Prostate gland (tissue), 2 donors: ENCODE measurements at regions not wholly inside any gene's neighbourhood (a gene's known extent, or its start where the extent isn't known, plus 50 kb on each side); places are given as distances from the start of the nearest gene placed in this dataset.
A peak's percentile ranks its signal among the peaks of the same experiment; 100 is the strongest.

Experiments
- DNase-seq: peaks from one replicate; pipeline ENCODE4 v3.0.0-alpha.2; 2019; ENCODE audit warnings: low spot score
- H3K27ac ChIP-seq, 2 donors: fragments of 200-600 bp; sonication (generic); 2 replicates each; pipeline ENCODE4 v1.5.1; 2017 to 2019
- H3K27me3 ChIP-seq: fragments of 200-600 bp; sonication (generic); replicated peaks from 2 replicates; pipeline ENCODE4 v1.5.1; 2019; ENCODE audit not compliant: insufficient read depth
- H3K36me3 ChIP-seq, 2 donors: fragments of 200-600 bp; sonication (generic); 1 replicate in 1 of 2; 2 replicates in 1 of 2; pipeline versions ENCODE4 v1.5.1 to v1.8.1; 2017 to 2019
- H3K4me1 ChIP-seq: fragments of 200-600 bp; sonication (generic); replicated peaks from 2 replicates; pipeline ENCODE4 v1.5.1; 2019
- H3K4me3 ChIP-seq, 2 donors: fragments of 200-600 bp; sonication (generic); 2 replicates each; pipeline ENCODE4 v1.5.1; 2017 to 2019
- H3K9me3 ChIP-seq: fragments of 200-600 bp; sonication (generic); 2 replicates; pipeline ENCODE4 v1.5.1; 2017
- POLR2A ChIP-seq: fragments of 450-650 bp; IDR thresholded peaks from one replicate; pipeline ENCODE4 v1.6.1; 2016; ENCODE audit warnings: antibody characterized with exemption, mild to moderate bottlenecking
- POLR2AphosphoS5 ChIP-seq: sonication (generic); formaldehyde crosslinking; IDR thresholded peaks from one replicate; pipeline ENCODE4 v1.6.1; 2017; ENCODE audit warnings: antibody characterized with exemption
- WGBS: methylation state at CpG from one replicate; pipeline ENCODE4 v1.1.5; 2018; 5-methylcytosine and 5-hydroxymethylcytosine counted together
- intact Hi-C: fragments of 100-400 bp; cut with DNase I; formaldehyde crosslinking; loops from one replicate; pipeline ENCODE4 v1.14.2; 2022
- TF ChIP-seq, protein P1 (sequence below), 4 experiments: fragments of 200-600 bp in 2 of 4; fragments of 450-650 bp in 2 of 4; sonication (generic) in 2 of 4; IDR thresholded peaks; 1 replicate in 3 of 4; 2 replicates in 1 of 4; pipeline ENCODE4 v1.5.1; 2016 to 2019; ENCODE audit warnings: antibody characterized with exemption in 4 of 4, mild to moderate bottlenecking in 2 of 4, moderate library complexity in 2 of 4

DNA sequence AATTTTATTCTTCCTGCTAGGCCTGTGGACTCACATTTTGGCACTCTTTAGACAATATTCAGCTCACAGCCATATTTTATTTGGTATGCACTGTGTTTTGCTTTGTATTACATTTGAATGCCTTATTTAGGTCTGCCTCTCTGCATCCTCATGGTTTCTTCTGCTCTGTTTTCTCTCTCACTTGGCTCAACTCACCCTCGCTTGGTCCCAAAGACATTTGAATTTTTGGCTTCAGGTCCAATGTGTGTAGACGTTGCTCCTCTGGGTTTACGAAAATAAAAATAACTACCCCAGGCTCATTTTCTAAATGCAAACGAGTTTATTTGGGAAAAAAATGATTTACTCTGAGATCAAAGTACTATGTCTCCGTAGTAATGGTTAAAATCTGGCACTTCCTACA is 91.1 kb upstream of the REG3A start:
- intact Hi-C loops = no loop called here
- DNase-seq = no peak
- Histone ChIP-seq H3K27ac (no peak overlapping the region), H3K4me1 (no peaks in the 10 kb centered on the region), H3K9me3 (no peaks in the 10 kb centered on the region), H3K36me3 (no peaks in the 10 kb centered on the region), H3K4me3 (no peak overlapping the region), H3K27me3 (no peaks in the 10 kb centered on the region)
- no peak for TF ChIP-seq POLR2A
- no peak for TF ChIP-seq POLR2AphosphoS5
- TF ChIP-seq, protein P1, sequence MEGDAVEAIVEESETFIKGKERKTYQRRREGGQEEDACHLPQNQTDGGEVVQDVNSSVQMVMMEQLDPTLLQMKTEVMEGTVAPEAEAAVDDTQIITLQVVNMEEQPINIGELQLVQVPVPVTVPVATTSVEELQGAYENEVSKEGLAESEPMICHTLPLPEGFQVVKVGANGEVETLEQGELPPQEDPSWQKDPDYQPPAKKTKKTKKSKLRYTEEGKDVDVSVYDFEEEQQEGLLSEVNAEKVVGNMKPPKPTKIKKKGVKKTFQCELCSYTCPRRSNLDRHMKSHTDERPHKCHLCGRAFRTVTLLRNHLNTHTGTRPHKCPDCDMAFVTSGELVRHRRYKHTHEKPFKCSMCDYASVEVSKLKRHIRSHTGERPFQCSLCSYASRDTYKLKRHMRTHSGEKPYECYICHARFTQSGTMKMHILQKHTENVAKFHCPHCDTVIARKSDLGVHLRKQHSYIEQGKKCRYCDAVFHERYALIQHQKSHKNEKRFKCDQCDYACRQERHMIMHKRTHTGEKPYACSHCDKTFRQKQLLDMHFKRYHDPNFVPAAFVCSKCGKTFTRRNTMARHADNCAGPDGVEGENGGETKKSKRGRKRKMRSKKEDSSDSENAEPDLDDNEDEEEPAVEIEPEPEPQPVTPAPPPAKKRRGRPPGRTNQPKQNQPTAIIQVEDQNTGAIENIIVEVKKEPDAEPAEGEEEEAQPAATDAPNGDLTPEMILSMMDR (IDR thresholded peaks at IDR 0.05) = no peak
- 68% methylated on average over 5 of the region's 5 CpGs for WGBS

DNA sequence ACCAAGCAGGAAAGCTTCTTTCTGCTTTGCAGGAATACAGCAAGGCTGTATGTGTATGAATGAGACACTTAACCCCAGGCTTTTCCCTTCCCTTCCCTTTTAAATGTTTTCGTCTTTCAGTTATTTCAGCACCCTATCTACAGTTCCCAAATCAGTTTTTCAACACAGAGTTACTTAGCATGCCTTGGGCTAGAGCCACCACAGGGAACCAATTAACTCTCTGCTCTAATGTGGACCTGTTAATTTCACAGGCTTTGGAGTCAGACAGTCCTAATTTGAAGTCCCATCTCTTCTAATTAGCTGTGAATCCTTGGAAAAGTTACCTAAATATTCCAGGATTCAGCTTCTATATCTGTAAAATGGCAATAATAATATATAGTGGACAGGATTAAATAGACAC is 89.2 kb upstream of the REG3A start:
- Histone ChIP-seq H3K36me3 (no peaks in the 10 kb centered on the region), H3K4me1 (no peaks in the 10 kb centered on the region), H3K27me3 (no peaks in the 10 kb centered on the region), H3K27ac (no peak overlapping the region), H3K4me3 (no peak overlapping the region), H3K9me3 (no peaks in the 10 kb centered on the region)
- intact Hi-C loops = no loop called here
- TF ChIP-seq, protein P1 (IDR thresholded peaks at IDR 0.05) = no peak
- TF ChIP-seq POLR2A = no peak
- no peak for TF ChIP-seq POLR2AphosphoS5
- 85% methylated on average over 1 of the region's 1 CpG for WGBS
- no peak for DNase-seq

DNA sequence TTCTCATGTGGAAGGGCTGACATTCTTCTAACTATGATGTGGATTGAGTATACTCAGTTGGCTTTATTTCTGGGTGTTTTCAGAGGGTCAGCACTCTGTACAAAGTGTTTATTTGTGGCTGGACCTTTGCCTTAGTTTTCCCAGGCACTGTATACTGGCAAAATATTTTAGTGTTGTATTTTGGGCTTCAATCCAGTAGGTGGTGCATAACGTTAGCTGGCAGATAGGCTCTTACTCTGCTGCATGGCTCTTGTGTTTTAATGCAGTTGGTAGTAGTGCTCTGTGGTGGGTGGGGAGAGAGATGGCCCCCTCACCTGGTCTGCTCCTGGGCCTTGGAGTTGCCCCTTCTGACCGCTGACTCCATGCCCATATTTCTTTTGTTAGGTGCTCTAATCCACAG is 75.6 kb upstream of the REG3A start:
- 49% methylated on average over 2 of the region's 2 CpGs for WGBS
- H3K9me3 ChIP-seq = no peaks in the 10 kb centered on the region
- H3K27me3 ChIP-seq = no peaks in the 10 kb centered on the region
- no peak overlapping the region for H3K27ac ChIP-seq
- no peaks in the 10 kb centered on the region for H3K36me3 ChIP-seq
- no peaks in the 10 kb centered on the region for H3K4me1 ChIP-seq
- no peak overlapping the region for H3K4me3 ChIP-seq
- intact Hi-C loops = no loop called here
- no peak for TF ChIP-seq POLR2A
- TF ChIP-seq, protein P1 (IDR thresholded peaks at IDR 0.05) = peak in 1 of 4 experiments; percentile 9
- TF ChIP-seq POLR2AphosphoS5 = no peak
- DNase-seq = no peak

DNA sequence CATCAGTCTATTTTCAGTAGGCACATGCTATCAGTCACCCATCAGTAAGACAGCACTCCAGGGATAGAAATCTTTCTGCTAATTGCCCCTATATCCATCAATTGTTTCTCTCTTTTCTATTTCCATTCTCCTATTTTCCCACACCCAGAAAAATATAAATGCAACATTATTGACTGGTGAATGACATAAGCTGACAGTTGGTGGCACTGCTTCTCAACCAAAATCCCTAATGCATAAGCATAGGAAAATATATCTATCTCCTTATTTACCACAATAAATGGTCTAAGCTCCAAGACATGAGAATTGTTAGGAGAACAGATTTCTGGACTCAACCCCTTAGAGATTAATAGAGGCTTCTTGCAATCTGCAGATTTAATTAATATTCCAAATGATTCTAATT is 64.0 kb upstream of the REG3A start:
- no peaks in the 10 kb centered on the region for H3K9me3 ChIP-seq
- TF ChIP-seq POLR2A (no peak), POLR2AphosphoS5 (no peak)
- TF ChIP-seq, protein P1 (IDR thresholded peaks at IDR 0.05) = no peak
- no peaks in the 10 kb centered on the region for H3K27me3 ChIP-seq
- no peaks in the 10 kb centered on the region for H3K36me3 ChIP-seq
- H3K4me1 ChIP-seq = no peaks in the 10 kb centered on the region
- H3K4me3 ChIP-seq = no peak overlapping the region
- intact Hi-C loops = loop anchor here (10.0 kb wide), 1 partner anchor 179 kb away; no protein-coding TSS in a partner anchor
- H3K27ac ChIP-seq = no peak overlapping the region
- DNase-seq = no peak

DNA sequence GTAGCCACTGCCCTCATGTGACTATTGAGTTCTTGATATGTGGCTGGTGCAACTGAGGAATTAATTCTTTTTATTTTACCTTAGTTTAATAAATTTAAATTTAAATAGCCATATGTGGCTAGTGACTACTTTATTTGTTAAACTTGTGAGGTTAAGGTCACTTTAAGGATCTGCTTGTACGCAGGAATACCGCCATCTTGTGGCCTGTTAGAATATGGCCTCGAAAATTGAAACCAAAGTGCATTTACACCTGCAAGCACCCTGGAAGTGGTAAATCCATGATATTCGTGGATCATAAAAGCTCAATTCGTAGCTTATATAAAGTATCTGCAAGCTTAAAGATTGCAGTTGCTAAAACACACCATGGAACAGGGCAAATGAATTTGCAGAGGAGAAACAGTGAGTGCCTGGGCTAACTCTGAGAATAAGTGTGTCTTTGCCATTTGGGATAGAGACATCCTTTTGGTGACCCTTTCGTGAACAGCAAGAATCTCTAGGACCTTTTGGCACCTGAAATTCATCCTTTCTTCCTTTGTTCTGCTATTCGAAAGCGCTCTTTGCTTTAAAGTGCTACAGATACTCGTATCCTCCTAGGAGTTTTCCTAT is 59.9 kb upstream of the REG3A start:
- Histone ChIP-seq H3K4me3 (no peak overlapping the region), H3K27me3 (no peaks in the 10 kb centered on the region), H3K27ac (no peak overlapping the region), H3K4me1 (no peaks in the 10 kb centered on the region), H3K9me3 (no peaks in the 10 kb centered on the region), H3K36me3 (no peaks in the 10 kb centered on the region)
- peak; percentile 7 for DNase-seq
- TF ChIP-seq POLR2AphosphoS5 = no peak
- TF ChIP-seq POLR2A = no peak
- TF ChIP-seq, protein P1 (IDR thresholded peaks at IDR 0.05) = peak in 3 of 4 experiments; percentile 28 to 72 (median 65)
- WGBS = 32% methylated on average over 9 of the region's 9 CpGs
- intact Hi-C loops = no loop called here
